ENCODE measurements at regions not wholly inside any gene's neighbourhood (a gene's known extent, or its start where the extent isn't known, plus 50 kb on each side); places are given as distances from the start of the nearest gene placed in this dataset.

DNA sequence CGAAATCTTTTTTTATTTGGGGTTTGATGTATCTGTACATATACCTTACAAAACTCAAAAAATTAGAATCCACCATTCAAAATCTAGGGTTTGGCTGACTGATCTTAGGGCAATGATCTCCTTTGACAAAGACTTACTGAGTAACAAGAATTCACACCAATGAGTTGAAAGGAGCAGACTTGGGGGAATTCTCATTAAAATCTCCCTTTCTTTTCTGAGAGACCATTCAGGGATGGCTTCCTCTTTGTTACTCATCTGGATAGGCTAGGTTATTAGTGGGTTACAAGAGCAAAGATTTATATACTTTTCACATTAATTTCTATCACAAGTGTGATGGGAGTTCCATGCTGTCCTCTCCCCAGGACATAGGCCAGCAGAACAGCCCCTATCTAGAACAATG is 661.0 kb downstream of the KCTD16 start:
- no peak for ATAC-seq (ENCODE audit: insufficient read depth, low read depth)

DNA sequence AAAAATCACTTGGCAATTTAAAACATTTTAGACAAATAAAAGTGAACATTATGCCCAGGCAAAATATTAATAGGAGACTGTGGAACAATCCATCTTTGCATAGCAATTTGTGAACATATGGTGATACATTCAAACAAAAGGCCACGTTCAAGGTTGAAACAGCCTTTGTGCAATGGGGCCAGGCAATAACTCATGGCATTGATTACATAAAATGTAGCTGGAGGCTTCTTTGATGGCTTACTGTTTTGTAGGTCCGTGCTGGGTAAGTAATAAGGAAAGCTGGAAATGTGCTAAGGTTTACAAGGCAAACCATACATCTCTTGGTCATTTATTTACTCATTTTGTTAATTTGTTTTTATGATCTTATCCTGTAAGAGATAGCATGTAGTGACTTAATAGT is 651.8 kb downstream of the KCTD16 start:
- H2AFZ ChIP-seq (ENCODE audit: low read depth, low read length) = no peak overlapping the region
- H3K4me2 ChIP-seq (ENCODE audit: insufficient read depth, low read length) = no peak overlapping the region
- no peaks in the 10 kb centered on the region for H3K9me3 ChIP-seq (ENCODE audit: insufficient read depth, low read length, severe bottlenecking)
- TF ChIP-seq EZH2 (IDR thresholded peaks at IDR 0.05; ENCODE audit: borderline replicate concordance, low read depth, low read length, severe bottlenecking) (no peak), CTCF (IDR thresholded peaks at IDR 0.05; ENCODE audit: borderline replicate concordance, extremely low read depth, low read length, poor library complexity, severe bottlenecking) (no peak)
- no peak overlapping the region for H3K9ac ChIP-seq (ENCODE audit: low read depth, low read length)
- DNase-seq = no peak
- H3K4me3 ChIP-seq (ENCODE audit: low read depth in 1 of 2, low read length in 2 of 2) = no peak overlapping the region
- no peaks in the 10 kb centered on the region for H3K27me3 ChIP-seq (ENCODE audit: insufficient read depth, low read length, poor library complexity)
- no peaks in the 10 kb centered on the region for H3K36me3 ChIP-seq (ENCODE audit: insufficient read depth, low read length)
- ATAC-seq (ENCODE audit: insufficient read depth, low read depth) = no peak
- no peaks in the 10 kb centered on the region for H4K20me1 ChIP-seq (ENCODE audit: insufficient read depth, low read length)
- H3K27ac ChIP-seq (ENCODE audit: low read length) = no peak overlapping the region
- no peaks in the 10 kb centered on the region for H3K79me2 ChIP-seq (ENCODE audit: insufficient read depth, low read length)
- H3K4me1 ChIP-seq (ENCODE audit: insufficient read depth, low read length) = no peaks in the 10 kb centered on the region

More for the DNA sequence above, 661.0 kb downstream of the KCTD16 start:
- TF ChIP-seq CTCF (IDR thresholded peaks at IDR 0.05; ENCODE audit: borderline replicate concordance, extremely low read depth, low read length, poor library complexity, severe bottlenecking) (no peak), EZH2 (IDR thresholded peaks at IDR 0.05; ENCODE audit: borderline replicate concordance, low read depth, low read length, severe bottlenecking) (no peak)
- Histone ChIP-seq H3K79me2 (ENCODE audit: insufficient read depth, low read length) (no peaks in the 10 kb centered on the region), H3K4me1 (ENCODE audit: insufficient read depth, low read length) (no peaks in the 10 kb centered on the region), H3K27me3 (ENCODE audit: insufficient read depth, low read length, poor library complexity) (no peaks in the 10 kb centered on the region), H3K9ac (ENCODE audit: low read depth, low read length) (no peak overlapping the region), H3K4me3 (ENCODE audit: low read depth in 1 of 2, low read length in 2 of 2) (no peak overlapping the region), H3K36me3 (ENCODE audit: insufficient read depth, low read length) (no peaks in the 10 kb centered on the region), H2AFZ (ENCODE audit: low read depth, low read length) (no peak overlapping the region), H3K9me3 (ENCODE audit: insufficient read depth, low read length, severe bottlenecking) (no peaks in the 10 kb centered on the region), H3K4me2 (ENCODE audit: insufficient read depth, low read length) (no peak overlapping the region), H4K20me1 (ENCODE audit: insufficient read depth, low read length) (no peaks in the 10 kb centered on the region), H3K27ac (ENCODE audit: low read length) (no peak overlapping the region)
- DNase-seq = no peak

- Histone ChIP-seq H3K4me3 (ENCODE audit: low read depth in 1 of 2, low read length in 2 of 2) (no peak overlapping the region), H3K27me3 (ENCODE audit: insufficient read depth, low read length, poor library complexity) (no peaks in the 10 kb centered on the region)
Measured at GRCh38 chr5:144820278-144820677, 649.6 kb downstream of the KCTD16 start.

More at GRCh38 chr5:144820278-144820677, 649.6 kb downstream of the KCTD16 start:
- Histone ChIP-seq H3K36me3 (ENCODE audit: insufficient read depth, low read length) (no peaks in the 10 kb centered on the region), H3K79me2 (ENCODE audit: insufficient read depth, low read length) (no peaks in the 10 kb centered on the region), H3K9ac (ENCODE audit: low read depth, low read length) (no peak overlapping the region), H3K27ac (ENCODE audit: low read length) (no peak overlapping the region), H3K9me3 (ENCODE audit: insufficient read depth, low read length, severe bottlenecking) (no peaks in the 10 kb centered on the region), H4K20me1 (ENCODE audit: insufficient read depth, low read length) (no peaks in the 10 kb centered on the region), H3K4me1 (ENCODE audit: insufficient read depth, low read length) (no peaks in the 10 kb centered on the region), H3K4me2 (ENCODE audit: insufficient read depth, low read length) (no peak overlapping the region), H2AFZ (ENCODE audit: low read depth, low read length) (no peak overlapping the region)
- no peak for TF ChIP-seq CTCF (IDR thresholded peaks at IDR 0.05; ENCODE audit: borderline replicate concordance, extremely low read depth, low read length, poor library complexity, severe bottlenecking)
- TF ChIP-seq EZH2 (IDR thresholded peaks at IDR 0.05; ENCODE audit: borderline replicate concordance, low read depth, low read length, severe bottlenecking) = no peak
- ATAC-seq (ENCODE audit: insufficient read depth, low read depth) = no peak
- no peak for DNase-seq
